GM23338 (cell line): ENCODE measurements at regions not wholly inside any gene's neighbourhood (a gene's known extent, or its start where the extent isn't known, plus 50 kb on each side); places are given as distances from the start of the nearest gene placed in this dataset.

Source experiments
- ATAC-seq: fragments of 200-7000 bp; cut with Tn5 transposase; 3 replicates; pipeline ENCODE4 v1.9.1; 2020
- DNase-seq: peaks from one replicate; pipeline ENCODE4 v3.0.0-alpha.2; 2015; ENCODE audit warnings: low spot score
- H2AFZ ChIP-seq: fragments of 200-600 bp; sonication (generic); 2 replicates; pipeline ENCODE4 v1.8.0; 2016; ENCODE audit warnings: antibody characterized with exemption, mild to moderate bottlenecking, moderate library complexity
- H3F3A ChIP-seq: fragments of 200-600 bp; sonication (generic); replicated peaks from 2 replicates; pipeline ENCODE4 v1.8.0; 2017; ENCODE audit warnings: antibody characterized with exemption, mixed run types, low read depth
- H3K27ac ChIP-seq: fragments of 200-600 bp; sonication (generic); 2 replicates; pipeline ENCODE4 v1.6.1; 2016; ENCODE audit warnings: low read depth
- H3K27me3 ChIP-seq: fragments of 200-600 bp; sonication (generic); 2 replicates; pipeline ENCODE4 v1.8.0; 2016; ENCODE audit warnings: mild to moderate bottlenecking, mixed run types, moderate library complexity; ENCODE audit not compliant: insufficient read depth
- H3K36me3 ChIP-seq: fragments of 200-600 bp; sonication (generic); 2 replicates; pipeline ENCODE4 v1.8.0; 2016; ENCODE audit warnings: mild to moderate bottlenecking; ENCODE audit not compliant: insufficient read depth
- H3K4me1 ChIP-seq: fragments of 200-600 bp; sonication (generic); 2 replicates; pipeline ENCODE4 v1.8.0; 2016; ENCODE audit warnings: mild to moderate bottlenecking, moderate library complexity; ENCODE audit not compliant: insufficient read depth
- H3K4me2 ChIP-seq: fragments of 200-600 bp; sonication (generic); 2 replicates; pipeline ENCODE4 v1.7.1; 2017; ENCODE audit warnings: mixed run types
- H3K4me3 ChIP-seq: fragments of 200-600 bp; sonication (generic); 2 replicates; pipeline ENCODE4 v1.6.1; 2016; ENCODE audit warnings: mixed run types
- H3K79me2 ChIP-seq: fragments of 200-600 bp; sonication (generic); replicated peaks from 2 replicates; pipeline ENCODE4 v1.8.0; 2017; ENCODE audit warnings: mild to moderate bottlenecking; ENCODE audit not compliant: insufficient read depth
- H3K9me2 ChIP-seq: fragments of 200-600 bp; sonication (generic); 2 replicates; pipeline ENCODE4 v1.8.0; 2017; ENCODE audit not compliant: insufficient read depth
- H4K20me1 ChIP-seq: fragments of 200-600 bp; sonication (generic); replicated peaks from 2 replicates; pipeline ENCODE4 v1.8.0; 2017; ENCODE audit warnings: mild to moderate bottlenecking; ENCODE audit not compliant: insufficient read depth
- H3K27ac Mint-ChIP-seq: 2 replicates; pipeline ENCODE4 v1.8.0; 2020; ENCODE audit warnings: inconsistent platforms, mild to moderate bottlenecking, moderate library complexity, mixed read lengths
- H3K27me3 Mint-ChIP-seq: 3 replicates; pipeline ENCODE4 v1.8.0; 2022; ENCODE audit warnings: low read depth, mild to moderate bottlenecking, moderate library complexity, mixed read lengths, inconsistent platforms; ENCODE audit not compliant: insufficient read depth, poor library complexity
- H3K36me3 Mint-ChIP-seq: 3 replicates; pipeline ENCODE4 v1.8.0; 2021; ENCODE audit warnings: low read depth, mild to moderate bottlenecking, inconsistent platforms, moderate library complexity, mixed read lengths
- H3K4me1 Mint-ChIP-seq: 3 replicates; pipeline ENCODE4 v1.8.0; 2020; ENCODE audit warnings: mild to moderate bottlenecking, inconsistent platforms, mixed read lengths
- H3K4me3 Mint-ChIP-seq: 3 replicates; pipeline ENCODE4 v1.8.0; 2021; ENCODE audit warnings: moderate library complexity, mild to moderate bottlenecking, inconsistent platforms, mixed read lengths
- H3K9me3 Mint-ChIP-seq: 3 replicates; pipeline ENCODE4 v1.8.0; 2020; ENCODE audit warnings: moderate library complexity, mild to moderate bottlenecking, inconsistent platforms, mixed read lengths
- EZH2 ChIP-seq: fragments of 200-600 bp; sonication (generic); IDR thresholded peaks from one replicate; pipeline ENCODE4 v1.8.0; 2017; ENCODE audit warnings: antibody characterized with exemption, mild to moderate bottlenecking, low read depth; ENCODE audit not compliant: unreplicated experiment
- EZH2phosphoT487 ChIP-seq: fragments of 200-600 bp; sonication (generic); IDR thresholded peaks from one replicate; pipeline ENCODE4 v1.8.1; 2018; ENCODE audit warnings: antibody characterized with exemption; ENCODE audit not compliant: unreplicated experiment
- NANOG ChIP-seq: IDR thresholded peaks from 2 replicates; pipeline ENCODE4 v1.6.1; 2016; ENCODE audit warnings: antibody characterized with exemption, borderline replicate concordance
- STAT1 ChIP-seq: IDR thresholded peaks from one replicate; pipeline ENCODE4 v1.6.1; 2016; ENCODE audit warnings: antibody characterized with exemption; ENCODE audit not compliant: unreplicated experiment
- ZNF331 ChIP-seq: fragments of 250-450 bp; sonication (Bioruptor Pico); IDR thresholded peaks from 2 replicates; pipeline ENCODE4 v1.5.0; 2020; ENCODE audit warnings: low read depth, mild to moderate bottlenecking, moderate library complexity
- ZNF462 ChIP-seq: fragments of 250-450 bp; sonication (Bioruptor Pico); IDR thresholded peaks from 2 replicates; pipeline ENCODE4 v1.5.0; 2020; ENCODE audit warnings: mild to moderate bottlenecking, moderate library complexity
- TF ChIP-seq, protein P1 (sequence below): IDR thresholded peaks from one replicate; pipeline ENCODE4 v1.6.1; 2018; ENCODE audit warnings: antibody characterized with exemption; ENCODE audit not compliant: unreplicated experiment
- TF ChIP-seq, protein P2 (sequence below), 2 experiments: fragments of 200-600 bp in 1 of 2; sonication (generic) in 1 of 2; conservative IDR thresholded peaks; 2 replicates each; pipeline versions ENCODE4 v1.5.1 to v1.6.1; 2016 to 2017; ENCODE audit warnings: antibody characterized with exemption in 2 of 2, low read depth in 2 of 2, mild to moderate bottlenecking in 2 of 2, moderate library complexity in 1 of 2

DNA sequence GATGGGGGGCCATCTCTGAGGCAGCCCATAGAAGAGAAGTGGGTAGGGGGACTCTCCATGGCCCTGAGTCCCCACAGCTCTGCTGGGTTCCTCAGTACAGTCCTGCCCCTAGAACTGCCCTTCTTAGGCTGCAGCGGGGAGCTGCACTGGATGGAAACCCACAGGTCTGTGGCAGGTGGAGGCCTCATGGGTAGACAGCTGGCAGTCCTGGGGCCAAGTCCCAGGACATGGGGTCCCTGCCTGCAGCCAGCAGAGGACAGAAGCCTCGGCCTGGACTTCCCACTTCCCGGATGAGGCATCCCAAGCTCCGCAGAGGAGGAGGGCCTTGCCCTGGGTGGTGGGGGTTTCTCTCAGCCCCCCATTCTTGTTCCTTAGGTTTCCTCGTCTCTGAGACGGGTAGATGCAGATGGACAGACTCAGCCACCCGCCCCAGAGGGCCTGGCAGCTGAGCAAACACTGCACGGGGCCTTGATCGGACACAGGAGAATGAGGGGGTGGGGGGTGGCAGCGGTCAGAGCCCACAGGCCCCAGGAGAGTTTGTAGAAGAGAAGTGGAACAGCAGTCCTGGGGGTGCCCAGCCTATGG, 153.8 kb downstream of the C9orf50 start (continued):
- TF ChIP-seq ZNF462 (CRISPR knock-in tag): no peak
- TF ChIP-seq EZH2phosphoT487: no peak
- no peak for TF ChIP-seq STAT1
- TF ChIP-seq ZNF331 (CRISPR knock-in tag): no peak
- no peak for TF ChIP-seq EZH2

DNA sequence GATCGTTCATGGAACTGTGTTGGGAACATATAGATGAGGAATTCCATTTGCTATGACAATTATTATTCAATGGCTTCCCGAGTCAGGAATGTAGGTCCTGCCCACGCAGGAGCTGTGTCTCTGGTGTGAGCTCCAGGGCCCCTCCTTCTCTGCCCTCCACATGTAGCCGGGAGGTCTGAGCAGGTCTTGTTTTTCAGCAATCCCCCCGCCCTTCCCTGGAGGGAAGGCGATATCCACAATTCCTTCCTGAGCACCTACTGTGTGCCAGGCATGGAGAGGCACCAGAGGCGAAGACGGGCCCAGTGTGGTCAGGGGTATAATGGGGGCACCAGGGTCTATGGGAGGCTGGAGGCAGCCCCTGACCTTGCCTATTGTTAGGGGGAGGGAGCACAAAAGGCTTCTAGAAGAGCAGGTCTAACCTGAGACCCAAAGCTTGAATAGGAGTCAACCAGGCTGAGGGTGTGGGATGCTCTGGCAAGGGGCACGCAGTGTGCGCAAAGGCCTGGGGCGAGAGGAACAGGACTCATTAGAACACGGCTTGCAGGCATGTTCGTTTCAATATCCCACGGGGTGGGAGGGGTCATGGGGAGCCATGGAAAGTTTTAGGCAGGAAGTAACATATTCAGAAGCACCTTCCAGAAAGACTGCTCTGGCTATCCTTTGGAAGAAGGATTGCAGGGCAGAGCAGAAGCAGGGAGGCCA, 154.9 kb downstream of the C9orf50 start:
- H3K9me3 Mint-ChIP-seq: no peaks in the 10 kb centered on the region
- Histone ChIP-seq H3K79me2 (no peaks in the 10 kb centered on the region), H3K27ac (no peak overlapping the region), H3K4me2 (no peak overlapping the region), H4K20me1 (no peaks in the 10 kb centered on the region), H3K36me3 (no peaks in the 10 kb centered on the region; the same call in 1 of the 2 replicates), H3K27me3 (peaks cover 12% of the 10 kb centered on the region), H3K4me1 (peaks cover 11% of the 10 kb centered on the region), H2AFZ (no peak overlapping the region), H3K4me3 (no peak overlapping the region), H3F3A (no peaks in the 10 kb centered on the region; the same call in 1 of the 2 replicates), H3K9me2 (no peaks in the 10 kb centered on the region)
- no peak for DNase-seq
- no peak overlapping the region; the same call in 1 of the 2 replicates for H3K27ac Mint-ChIP-seq
- H3K27me3 Mint-ChIP-seq: peaks cover 31% of the 10 kb centered on the region
- ATAC-seq: no peak
- no peaks in the 10 kb centered on the region for H3K36me3 Mint-ChIP-seq
- peaks cover 38% of the 10 kb centered on the region for H3K4me1 Mint-ChIP-seq
- H3K4me3 Mint-ChIP-seq: no peak overlapping the region
- TF ChIP-seq NANOG: no peak
- TF ChIP-seq, protein P1, sequence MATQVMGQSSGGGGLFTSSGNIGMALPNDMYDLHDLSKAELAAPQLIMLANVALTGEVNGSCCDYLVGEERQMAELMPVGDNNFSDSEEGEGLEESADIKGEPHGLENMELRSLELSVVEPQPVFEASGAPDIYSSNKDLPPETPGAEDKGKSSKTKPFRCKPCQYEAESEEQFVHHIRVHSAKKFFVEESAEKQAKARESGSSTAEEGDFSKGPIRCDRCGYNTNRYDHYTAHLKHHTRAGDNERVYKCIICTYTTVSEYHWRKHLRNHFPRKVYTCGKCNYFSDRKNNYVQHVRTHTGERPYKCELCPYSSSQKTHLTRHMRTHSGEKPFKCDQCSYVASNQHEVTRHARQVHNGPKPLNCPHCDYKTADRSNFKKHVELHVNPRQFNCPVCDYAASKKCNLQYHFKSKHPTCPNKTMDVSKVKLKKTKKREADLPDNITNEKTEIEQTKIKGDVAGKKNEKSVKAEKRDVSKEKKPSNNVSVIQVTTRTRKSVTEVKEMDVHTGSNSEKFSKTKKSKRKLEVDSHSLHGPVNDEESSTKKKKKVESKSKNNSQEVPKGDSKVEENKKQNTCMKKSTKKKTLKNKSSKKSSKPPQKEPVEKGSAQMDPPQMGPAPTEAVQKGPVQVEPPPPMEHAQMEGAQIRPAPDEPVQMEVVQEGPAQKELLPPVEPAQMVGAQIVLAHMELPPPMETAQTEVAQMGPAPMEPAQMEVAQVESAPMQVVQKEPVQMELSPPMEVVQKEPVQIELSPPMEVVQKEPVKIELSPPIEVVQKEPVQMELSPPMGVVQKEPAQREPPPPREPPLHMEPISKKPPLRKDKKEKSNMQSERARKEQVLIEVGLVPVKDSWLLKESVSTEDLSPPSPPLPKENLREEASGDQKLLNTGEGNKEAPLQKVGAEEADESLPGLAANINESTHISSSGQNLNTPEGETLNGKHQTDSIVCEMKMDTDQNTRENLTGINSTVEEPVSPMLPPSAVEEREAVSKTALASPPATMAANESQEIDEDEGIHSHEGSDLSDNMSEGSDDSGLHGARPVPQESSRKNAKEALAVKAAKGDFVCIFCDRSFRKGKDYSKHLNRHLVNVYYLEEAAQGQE: no peak
- TF ChIP-seq STAT1: no peak
- TF ChIP-seq, protein P2, sequence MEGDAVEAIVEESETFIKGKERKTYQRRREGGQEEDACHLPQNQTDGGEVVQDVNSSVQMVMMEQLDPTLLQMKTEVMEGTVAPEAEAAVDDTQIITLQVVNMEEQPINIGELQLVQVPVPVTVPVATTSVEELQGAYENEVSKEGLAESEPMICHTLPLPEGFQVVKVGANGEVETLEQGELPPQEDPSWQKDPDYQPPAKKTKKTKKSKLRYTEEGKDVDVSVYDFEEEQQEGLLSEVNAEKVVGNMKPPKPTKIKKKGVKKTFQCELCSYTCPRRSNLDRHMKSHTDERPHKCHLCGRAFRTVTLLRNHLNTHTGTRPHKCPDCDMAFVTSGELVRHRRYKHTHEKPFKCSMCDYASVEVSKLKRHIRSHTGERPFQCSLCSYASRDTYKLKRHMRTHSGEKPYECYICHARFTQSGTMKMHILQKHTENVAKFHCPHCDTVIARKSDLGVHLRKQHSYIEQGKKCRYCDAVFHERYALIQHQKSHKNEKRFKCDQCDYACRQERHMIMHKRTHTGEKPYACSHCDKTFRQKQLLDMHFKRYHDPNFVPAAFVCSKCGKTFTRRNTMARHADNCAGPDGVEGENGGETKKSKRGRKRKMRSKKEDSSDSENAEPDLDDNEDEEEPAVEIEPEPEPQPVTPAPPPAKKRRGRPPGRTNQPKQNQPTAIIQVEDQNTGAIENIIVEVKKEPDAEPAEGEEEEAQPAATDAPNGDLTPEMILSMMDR (conservative IDR thresholded peaks at IDR 0.05; ENCODE audit: low read depth in 2 of 2): no peak
